ENCODE measurements at regions not wholly inside any gene's neighbourhood (a gene's known extent, or its start where the extent isn't known, plus 50 kb on each side); places are given as distances from the start of the nearest gene placed in this dataset.

DNA sequence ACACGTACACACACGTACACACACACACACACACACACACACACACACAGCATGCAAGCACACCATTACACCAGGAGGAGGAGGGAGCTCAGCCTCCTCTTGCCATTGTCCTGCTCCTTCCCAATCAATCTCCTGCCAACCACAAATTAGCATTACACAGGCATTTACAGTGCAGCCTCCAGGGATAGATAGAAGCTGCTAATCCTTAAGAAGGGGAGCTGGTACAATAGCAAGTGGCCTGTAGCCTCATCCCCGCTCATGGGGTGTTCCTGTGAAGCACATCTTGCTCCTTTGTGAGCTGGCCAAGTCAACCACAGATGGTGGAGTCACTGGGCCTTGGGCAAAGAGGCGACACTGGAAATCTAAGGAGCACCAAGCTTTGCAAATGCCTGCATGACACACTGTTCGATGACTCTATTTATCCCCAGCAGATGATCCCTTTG is 110.3 kb upstream of the PKDCC start:
- ChIA-PET POLR2A (ENCODE audit: unreplicated experiment) (no interaction called here), CTCF (no interaction called here)
- TF ChIP-seq EZH2 (IDR thresholded peaks at IDR 0.05; ENCODE audit: low read depth): no peak
- TF ChIP-seq, protein P1, sequence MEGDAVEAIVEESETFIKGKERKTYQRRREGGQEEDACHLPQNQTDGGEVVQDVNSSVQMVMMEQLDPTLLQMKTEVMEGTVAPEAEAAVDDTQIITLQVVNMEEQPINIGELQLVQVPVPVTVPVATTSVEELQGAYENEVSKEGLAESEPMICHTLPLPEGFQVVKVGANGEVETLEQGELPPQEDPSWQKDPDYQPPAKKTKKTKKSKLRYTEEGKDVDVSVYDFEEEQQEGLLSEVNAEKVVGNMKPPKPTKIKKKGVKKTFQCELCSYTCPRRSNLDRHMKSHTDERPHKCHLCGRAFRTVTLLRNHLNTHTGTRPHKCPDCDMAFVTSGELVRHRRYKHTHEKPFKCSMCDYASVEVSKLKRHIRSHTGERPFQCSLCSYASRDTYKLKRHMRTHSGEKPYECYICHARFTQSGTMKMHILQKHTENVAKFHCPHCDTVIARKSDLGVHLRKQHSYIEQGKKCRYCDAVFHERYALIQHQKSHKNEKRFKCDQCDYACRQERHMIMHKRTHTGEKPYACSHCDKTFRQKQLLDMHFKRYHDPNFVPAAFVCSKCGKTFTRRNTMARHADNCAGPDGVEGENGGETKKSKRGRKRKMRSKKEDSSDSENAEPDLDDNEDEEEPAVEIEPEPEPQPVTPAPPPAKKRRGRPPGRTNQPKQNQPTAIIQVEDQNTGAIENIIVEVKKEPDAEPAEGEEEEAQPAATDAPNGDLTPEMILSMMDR (conservative IDR thresholded peaks at IDR 0.05): no peak
- Histone ChIP-seq H3K4me3 (no peak overlapping the region), H3K27ac (peak overlapping the region; percentile 87), H3K27me3 (ENCODE audit: insufficient read depth, low read depth) (no peaks in the 10 kb centered on the region), H3F3A (ENCODE audit: insufficient read depth, low read depth) (peaks cover 36% of the 10 kb centered on the region), H4K20me1 (ENCODE audit: insufficient read depth) (no peaks in the 10 kb centered on the region), H3K9me3 (ENCODE audit: insufficient read depth, low read depth) (no peaks in the 10 kb centered on the region), H2AFZ (no peak overlapping the region), H3K36me3 (ENCODE audit: low read depth) (no peaks in the 10 kb centered on the region), H3K9me2 (ENCODE audit: insufficient read depth) (no peaks in the 10 kb centered on the region), H3K4me2 (peak overlapping the region; percentile 76), H3K4me1 (replicated peaks; ENCODE audit: insufficient read depth) (peaks cover 59% of the 10 kb centered on the region), H3K79me2 (ENCODE audit: low read depth) (no peaks in the 10 kb centered on the region)
- intact Hi-C loops (cut with micrococcal nuclease; ENCODE audit: unreplicated experiment): no loop called here
- no TSS peak for BruUV-seq (replicated peaks)
- DNase-seq: no peak

DNA sequence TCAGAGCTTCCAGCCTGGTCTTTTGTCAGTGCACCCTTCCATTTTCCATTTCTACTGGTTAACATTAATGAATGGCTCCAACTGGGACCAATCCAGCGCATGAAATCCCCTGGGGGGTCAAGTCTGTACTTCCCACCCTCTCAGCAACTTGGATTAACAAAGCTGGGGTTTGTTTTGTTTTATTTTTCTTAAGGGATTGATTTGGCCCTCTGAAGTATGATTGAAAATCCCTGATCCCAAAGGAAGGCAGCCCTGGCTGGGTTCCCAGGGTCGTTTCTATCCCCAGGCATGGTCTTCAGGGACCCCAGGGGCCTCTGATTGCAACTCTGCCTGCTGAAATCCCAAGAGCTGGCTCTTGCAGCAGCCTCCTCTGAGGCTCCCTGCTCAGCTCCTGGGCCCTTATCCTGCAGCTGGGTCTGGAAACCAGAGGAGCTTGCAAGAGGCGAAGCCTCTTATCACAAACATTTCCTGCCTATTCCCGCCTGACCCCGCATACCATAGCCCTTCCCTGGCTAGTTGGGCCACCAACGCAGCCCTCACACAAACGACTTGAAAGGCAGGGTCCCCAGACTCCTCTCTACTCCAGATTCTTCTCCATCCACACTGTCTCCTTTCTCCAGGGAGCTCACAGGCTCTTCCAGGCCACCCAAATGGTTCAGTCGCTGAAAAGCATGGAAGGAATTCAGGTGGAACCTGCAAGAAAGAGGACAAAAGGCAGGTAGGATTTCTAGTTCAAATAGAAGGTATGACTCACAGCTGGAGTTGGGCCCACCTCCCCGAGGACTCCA is 109.7 kb upstream of the PKDCC start:
- H3K27ac ChIP-seq: peak overlapping the region; percentile 87

DNA sequence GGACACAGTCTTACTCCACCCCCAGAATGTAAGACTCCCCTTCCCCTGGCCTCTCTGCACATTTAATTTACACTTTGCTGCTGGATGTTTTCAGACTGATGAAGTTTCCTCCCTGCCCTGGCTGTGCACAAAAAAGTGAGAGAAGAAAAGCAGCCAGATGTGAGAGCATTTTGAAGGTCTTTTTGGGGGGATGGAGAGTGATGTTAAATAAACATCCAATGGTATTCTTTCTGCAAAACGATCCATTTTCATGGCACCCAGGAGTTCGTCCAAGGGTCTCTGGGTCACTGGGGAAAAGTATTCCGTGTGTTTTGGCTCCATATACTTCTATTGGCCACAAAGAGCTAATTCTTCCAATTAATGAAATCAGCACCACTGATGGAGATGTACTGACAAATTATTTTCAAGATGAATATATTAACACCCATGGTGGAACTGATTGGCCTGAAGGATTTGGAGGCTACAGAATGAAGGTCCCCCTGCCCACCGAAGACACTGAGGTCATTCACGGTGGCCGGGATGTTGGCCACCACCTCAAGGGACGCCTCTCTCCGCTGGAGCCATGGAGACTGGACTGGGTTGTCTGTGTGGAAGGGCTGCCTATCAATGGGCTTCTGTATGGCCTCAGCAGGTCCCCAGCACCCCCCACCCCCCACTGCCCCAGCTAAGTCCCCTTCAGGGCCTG is 107.6 kb upstream of the PKDCC start:
- Histone ChIP-seq H3K36me3 (ENCODE audit: low read depth) (no peaks in the 10 kb centered on the region), H3K9me3 (ENCODE audit: insufficient read depth, low read depth) (no peaks in the 10 kb centered on the region), H3K79me2 (ENCODE audit: low read depth) (no peaks in the 10 kb centered on the region), H2AFZ (no peak overlapping the region), H3F3A (ENCODE audit: insufficient read depth, low read depth) (peaks cover 22% of the 10 kb centered on the region), H3K9me2 (ENCODE audit: insufficient read depth) (no peaks in the 10 kb centered on the region), H3K4me2 (no peak overlapping the region), H3K27me3 (ENCODE audit: insufficient read depth, low read depth) (no peaks in the 10 kb centered on the region), H3K27ac (no peak overlapping the region), H4K20me1 (ENCODE audit: insufficient read depth) (no peaks in the 10 kb centered on the region), H3K4me3 (no peak overlapping the region), H3K4me1 (replicated peaks; ENCODE audit: insufficient read depth) (peaks cover 34% of the 10 kb centered on the region)
- CTCF ChIA-PET: no interaction called here
- intact Hi-C loops (cut with micrococcal nuclease; ENCODE audit: unreplicated experiment): no loop called here
- POLR2A ChIA-PET (ENCODE audit: unreplicated experiment): no interaction called here
- DNase-seq: no peak
- no peak for TF ChIP-seq EZH2 (IDR thresholded peaks at IDR 0.05; ENCODE audit: low read depth)
- TF ChIP-seq, protein P1 (conservative IDR thresholded peaks at IDR 0.05): no peak
- no TSS peak for BruUV-seq (replicated peaks)

More for the DNA sequence above, 109.7 kb upstream of the PKDCC start:
- Histone ChIP-seq H3K27me3 (ENCODE audit: insufficient read depth, low read depth) (no peaks in the 10 kb centered on the region), H3K36me3 (ENCODE audit: low read depth) (no peaks in the 10 kb centered on the region), H3K4me3 (peak overlapping the region; percentile 31; the same call in 1 of the 2 replicates), H3K79me2 (ENCODE audit: low read depth) (no peaks in the 10 kb centered on the region), H3K9me2 (ENCODE audit: insufficient read depth) (no peaks in the 10 kb centered on the region), H3K9me3 (ENCODE audit: insufficient read depth, low read depth) (no peaks in the 10 kb centered on the region), H3K4me1 (replicated peaks; ENCODE audit: insufficient read depth) (peaks cover 53% of the 10 kb centered on the region), H2AFZ (peak overlapping the region; percentile 64; the same call in 1 of the 2 replicates), H3F3A (ENCODE audit: insufficient read depth, low read depth) (peaks cover 35% of the 10 kb centered on the region), H3K4me2 (peak overlapping the region; percentile 76), H4K20me1 (ENCODE audit: insufficient read depth) (no peaks in the 10 kb centered on the region)
- peak; percentile 62 to 88 for DNase-seq
- CTCF ChIA-PET: no interaction called here
- POLR2A ChIA-PET (ENCODE audit: unreplicated experiment): interaction anchor here (0.6 kb wide), 1 partner anchor 517 kb away, joined by 6 read pairs; no protein-coding TSS in a partner anchor
- intact Hi-C loops (cut with micrococcal nuclease; ENCODE audit: unreplicated experiment): loop anchor here (1.0 kb wide), 1 partner anchor 16 kb away; no protein-coding TSS in a partner anchor
- TF ChIP-seq, protein P1 (conservative IDR thresholded peaks at IDR 0.05): no peak
- TF ChIP-seq EZH2 (IDR thresholded peaks at IDR 0.05; ENCODE audit: low read depth): no peak
- BruUV-seq (replicated peaks): no TSS peak

Data from PC-9 (cell line).